ENCODE measurements at regions not wholly inside any gene's neighbourhood (a gene's known extent, or its start where the extent isn't known, plus 50 kb on each side); places are given as distances from the start of the nearest gene placed in this dataset.

- no peak for TF ChIP-seq CTCF (IDR thresholded peaks at IDR 0.05)
- no peak for TF ChIP-seq EZH2 (IDR thresholded peaks at IDR 0.05)
These were observed 215.5 kb downstream of the TRIB2 start for GRCh38 chr2:12932192-12932591.
